Neural progenitor cell (in vitro differentiated cells): ENCODE measurements at regions not wholly inside any gene's neighbourhood (a gene's known extent, or its start where the extent isn't known, plus 50 kb on each side); places are given as distances from the start of the nearest gene placed in this dataset.

Source experiments
- EZH2phosphoT487 ChIP-seq: fragments of 200-600 bp; sonication (generic); IDR thresholded peaks from 2 replicates; pipeline ENCODE4 v1.6.1; 2017; ENCODE audit warnings: antibody characterized with exemption
- TF ChIP-seq, protein P1 (sequence below): fragments of 200-600 bp; sonication (generic); IDR thresholded peaks from 2 replicates; pipeline ENCODE4 v1.5.1; 2017; ENCODE audit warnings: antibody characterized with exemption, mild to moderate bottlenecking

- TF ChIP-seq, protein P1, sequence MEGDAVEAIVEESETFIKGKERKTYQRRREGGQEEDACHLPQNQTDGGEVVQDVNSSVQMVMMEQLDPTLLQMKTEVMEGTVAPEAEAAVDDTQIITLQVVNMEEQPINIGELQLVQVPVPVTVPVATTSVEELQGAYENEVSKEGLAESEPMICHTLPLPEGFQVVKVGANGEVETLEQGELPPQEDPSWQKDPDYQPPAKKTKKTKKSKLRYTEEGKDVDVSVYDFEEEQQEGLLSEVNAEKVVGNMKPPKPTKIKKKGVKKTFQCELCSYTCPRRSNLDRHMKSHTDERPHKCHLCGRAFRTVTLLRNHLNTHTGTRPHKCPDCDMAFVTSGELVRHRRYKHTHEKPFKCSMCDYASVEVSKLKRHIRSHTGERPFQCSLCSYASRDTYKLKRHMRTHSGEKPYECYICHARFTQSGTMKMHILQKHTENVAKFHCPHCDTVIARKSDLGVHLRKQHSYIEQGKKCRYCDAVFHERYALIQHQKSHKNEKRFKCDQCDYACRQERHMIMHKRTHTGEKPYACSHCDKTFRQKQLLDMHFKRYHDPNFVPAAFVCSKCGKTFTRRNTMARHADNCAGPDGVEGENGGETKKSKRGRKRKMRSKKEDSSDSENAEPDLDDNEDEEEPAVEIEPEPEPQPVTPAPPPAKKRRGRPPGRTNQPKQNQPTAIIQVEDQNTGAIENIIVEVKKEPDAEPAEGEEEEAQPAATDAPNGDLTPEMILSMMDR, result no peak
- no peak for TF ChIP-seq EZH2phosphoT487
Measured at GRCh38 chr3:117669774-117670173, 960.2 kb downstream of the TUSC7 start.
